Renal cortical epithelial cell (primary cell): ENCODE measurements at regions not wholly inside any gene's neighbourhood (a gene's known extent, or its start where the extent isn't known, plus 50 kb on each side); places are given as distances from the start of the nearest gene placed in this dataset.
"Not testable (repeated sequence)": the region's sequence is repeated elsewhere in the genome, so short reads cannot be mapped to it uniquely, and the experiment has no call there.

ENCODE experiments used
- DNase-seq: peaks from one replicate; pipeline ENCODE4 v3.0.0-alpha.2; 2011; ENCODE audit warnings: low read depth

- no peak for DNase-seq
These were observed 598.2 kb downstream of the TRIML1 start for GRCh38 chr4:188737251-188738002.

DNA sequence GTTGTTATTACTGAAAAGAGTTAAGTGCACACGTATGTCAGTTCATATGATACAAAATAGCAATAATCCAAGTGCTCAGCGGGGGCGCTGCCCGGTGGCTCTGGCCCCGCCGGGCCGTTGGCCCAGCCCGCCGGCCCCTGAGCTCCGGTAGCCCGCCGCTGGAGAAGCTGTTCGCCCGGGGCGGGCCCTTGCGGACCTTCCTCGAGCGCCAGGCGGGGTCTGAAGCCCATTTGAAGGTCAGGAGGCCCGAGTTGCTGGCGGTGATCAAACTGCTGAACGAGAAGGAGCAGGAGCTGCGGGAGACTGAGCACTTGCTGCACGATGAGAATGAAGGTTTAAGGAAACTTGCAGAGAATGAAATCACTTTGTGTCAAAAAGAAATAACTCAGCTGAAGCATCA is 599.0 kb downstream of the TRIML1 start:
- not testable (repeated sequence) for DNase-seq

DNA sequence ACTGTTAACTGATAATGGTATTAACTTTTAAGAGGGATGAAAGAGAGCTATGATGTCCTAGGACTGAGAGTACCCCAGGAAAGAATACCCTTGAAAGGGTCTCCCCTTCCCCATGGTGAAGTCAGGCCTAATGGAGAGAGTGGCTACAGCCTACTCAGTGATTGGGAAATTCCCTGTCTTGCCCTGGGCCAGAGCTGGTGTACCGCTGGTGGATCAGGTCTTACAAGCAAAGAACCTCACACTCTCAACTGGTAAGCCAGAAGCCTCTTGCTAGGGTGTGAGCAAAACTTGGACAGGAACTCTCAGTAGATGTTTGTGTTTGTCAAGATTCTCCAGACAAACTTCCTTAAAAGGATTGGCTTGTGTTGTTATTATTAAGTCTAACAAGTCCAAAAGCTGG is 600.9 kb downstream of the TRIML1 start:
- DNase-seq = not testable (repeated sequence)

DNA sequence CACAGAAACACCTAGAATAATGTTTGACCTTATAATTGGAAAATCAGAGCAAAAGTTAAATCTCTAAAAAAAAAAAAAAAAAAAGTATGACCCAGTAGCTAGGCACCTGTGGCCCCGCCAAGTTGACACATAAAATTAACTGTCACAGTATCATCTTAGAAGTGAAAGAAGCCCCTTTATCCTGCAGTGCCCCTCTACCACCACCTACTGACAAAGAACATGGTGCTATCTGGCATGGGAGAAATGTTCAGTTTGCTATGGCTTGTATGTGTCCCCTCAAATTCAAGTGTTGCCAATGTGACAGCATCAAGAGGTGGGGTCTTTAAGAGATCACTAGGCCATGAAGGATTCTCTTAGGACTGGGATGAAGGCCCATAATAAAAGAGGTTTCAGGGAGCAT is 601.5 kb downstream of the TRIML1 start:
- not testable (repeated sequence) for DNase-seq

- no peak for DNase-seq
These were observed 615.2 kb downstream of the TRIML1 start for GRCh38 chr4:188754372-188755002.

DNA sequence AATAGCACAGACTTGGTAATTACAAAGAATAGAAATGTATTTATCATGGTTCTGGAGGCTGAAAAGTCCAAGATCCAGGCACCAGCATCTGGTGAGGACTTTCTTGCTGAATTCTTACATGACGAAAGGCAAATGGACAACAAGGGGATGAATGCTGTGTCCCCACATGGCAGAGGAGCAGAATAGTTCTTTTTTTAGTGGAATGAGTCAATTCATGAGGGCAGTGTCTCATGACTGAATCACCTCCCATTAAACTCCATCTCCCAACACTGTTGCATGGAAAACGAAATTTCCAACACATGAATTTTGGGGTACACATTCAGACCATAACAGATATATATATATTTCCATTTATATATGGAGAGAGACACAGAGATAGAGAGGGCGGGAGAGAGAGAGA is 628.3 kb downstream of the TRIML1 start:
- no peak for DNase-seq

- peak; percentile 94 for DNase-seq
These were observed 639.7 kb downstream of the TRIML1 start for GRCh38 chr4:188778905-188779304.

GRCh38 chr4:188779581-188779980 is 640.3 kb downstream of the TRIML1 start:
- DNase-seq = peak; percentile 51

DNA sequence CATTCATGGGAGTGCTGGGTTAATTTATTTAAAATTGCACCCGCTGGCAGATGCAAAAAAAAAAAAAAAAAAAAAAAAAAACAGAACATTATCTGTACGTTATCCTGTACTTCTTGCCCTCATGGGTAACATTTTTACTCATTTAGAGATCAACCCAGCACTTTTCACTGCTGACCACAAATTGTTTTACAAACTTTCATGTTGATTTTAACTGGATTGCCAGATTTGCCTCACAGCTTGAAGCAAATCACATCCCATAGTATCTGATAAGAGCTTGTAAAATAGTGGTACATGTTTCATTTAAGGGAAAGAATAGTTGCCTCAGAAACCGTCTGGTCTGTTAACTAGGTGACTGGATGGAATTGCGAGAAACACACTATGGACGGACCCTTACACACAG is 640.8 kb downstream of the TRIML1 start:
- no peak for DNase-seq

DNA sequence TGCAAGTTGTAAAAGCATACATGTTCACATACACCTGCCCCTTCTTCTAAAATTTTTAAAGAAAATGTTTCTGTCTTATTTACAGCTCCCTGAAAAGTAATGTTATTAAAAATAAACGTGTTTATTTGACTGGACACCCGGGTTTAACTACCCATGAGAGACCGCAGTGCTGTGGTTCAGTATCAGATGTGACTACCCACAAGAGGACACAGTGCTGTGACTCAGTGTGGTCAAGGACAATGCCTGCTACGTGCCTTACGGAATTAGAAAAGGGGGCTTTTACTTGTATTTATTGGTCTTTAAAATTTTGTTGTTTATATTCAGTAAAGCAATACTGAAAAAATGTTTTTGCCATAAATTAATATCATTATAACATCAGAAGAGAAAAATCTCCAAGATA is 641.4 kb downstream of the TRIML1 start:
- DNase-seq = peak; percentile 12

GRCh38 chr4:188781655-188782054 is 642.4 kb downstream of the TRIML1 start:
- DNase-seq = peak; percentile 18

DNA sequence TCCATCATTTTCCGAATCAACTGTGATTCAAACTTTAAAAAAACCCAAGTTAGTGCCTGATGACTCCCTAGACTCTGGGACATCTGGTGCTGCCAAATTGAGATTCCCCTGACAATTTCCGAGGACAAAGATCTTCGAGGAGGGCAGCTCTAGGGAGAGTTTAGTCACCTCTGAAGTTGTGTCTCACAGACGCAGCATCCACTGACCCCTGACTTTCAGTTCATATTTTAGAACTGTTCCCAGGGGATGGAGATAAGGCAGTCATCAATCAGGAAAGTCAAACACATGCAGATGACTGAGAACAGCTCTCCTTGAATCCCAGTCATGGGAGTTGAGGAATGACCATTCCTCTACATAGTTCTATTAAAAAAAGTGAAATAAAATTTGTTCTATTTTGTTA is 643.9 kb downstream of the TRIML1 start:
- no peak for DNase-seq

- DNase-seq = no peak
These were observed 644.4 kb downstream of the TRIML1 start for GRCh38 chr4:188783606-188784160.

GRCh38 chr4:188796600-188796999 is 657.4 kb downstream of the TRIML1 start:
- DNase-seq = not testable (repeated sequence)

DNA sequence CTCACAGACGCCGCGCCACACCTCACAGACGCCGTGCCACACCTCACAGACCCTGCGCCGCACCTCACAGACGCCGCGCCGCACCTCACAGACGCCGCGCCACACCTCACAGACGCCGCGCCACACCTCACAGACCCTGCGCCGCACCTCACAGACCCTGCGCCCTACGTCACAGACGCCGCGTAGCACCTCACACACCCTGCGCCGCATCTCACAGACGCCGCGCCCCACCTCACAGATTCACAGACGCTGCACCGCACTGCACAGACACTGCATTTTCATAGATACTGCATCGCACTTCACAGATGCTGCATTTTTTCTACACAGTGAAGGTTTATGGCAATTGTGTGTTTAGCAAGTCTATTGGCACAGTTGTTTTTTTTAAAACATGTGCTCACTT is 657.8 kb downstream of the TRIML1 start:
- not testable (repeated sequence) for DNase-seq

DNA sequence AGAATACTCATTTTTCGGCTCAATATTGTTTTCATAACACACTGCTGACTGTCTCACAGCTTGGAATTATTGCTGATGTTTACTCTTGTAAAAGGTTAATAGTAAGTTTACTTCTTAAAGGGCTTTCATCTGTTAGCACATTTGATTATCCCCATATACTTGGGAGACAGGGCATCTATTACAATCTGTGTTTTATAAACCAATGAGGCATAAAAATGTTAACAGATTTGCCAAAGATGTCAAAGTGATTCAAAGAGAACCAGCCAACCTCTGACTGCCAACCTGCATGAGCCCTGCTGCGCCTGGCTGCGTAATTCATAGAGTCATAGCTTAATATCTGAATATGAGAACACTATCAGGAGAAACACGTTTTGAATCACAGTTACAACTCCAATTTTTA is 665.6 kb downstream of the TRIML1 start:
- no peak for DNase-seq

DNA sequence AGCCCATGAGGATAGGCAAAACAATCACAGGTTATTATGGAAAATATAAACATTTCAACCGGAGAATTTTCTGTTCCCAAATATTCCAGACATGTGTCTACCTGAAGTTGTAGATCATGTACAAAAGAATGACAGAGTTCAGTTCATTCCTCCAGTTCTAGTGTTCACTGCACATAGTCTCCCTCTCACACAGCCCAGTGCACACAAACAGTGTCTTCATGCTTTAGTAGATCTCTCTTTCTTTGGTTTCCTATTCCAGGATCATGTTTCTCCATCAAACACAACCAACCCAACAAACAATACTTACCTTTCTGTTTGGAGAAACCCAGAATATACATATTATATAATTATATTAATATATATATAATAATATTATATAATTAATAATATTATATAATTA is 671.9 kb downstream of the TRIML1 start:
- DNase-seq = peak; percentile 12

- peak; percentile 47 for DNase-seq
These were observed 673.4 kb downstream of the TRIML1 start for GRCh38 chr4:188812644-188813043.

GRCh38 chr4:188818300-188818699 is 679.1 kb downstream of the TRIML1 start:
- DNase-seq = no peak

GRCh38 chr4:188819233-188819632 is 680.0 kb downstream of the TRIML1 start:
- no peak for DNase-seq

GRCh38 chr4:188821500-188821899 is 682.3 kb downstream of the TRIML1 start:
- no peak for DNase-seq

DNA sequence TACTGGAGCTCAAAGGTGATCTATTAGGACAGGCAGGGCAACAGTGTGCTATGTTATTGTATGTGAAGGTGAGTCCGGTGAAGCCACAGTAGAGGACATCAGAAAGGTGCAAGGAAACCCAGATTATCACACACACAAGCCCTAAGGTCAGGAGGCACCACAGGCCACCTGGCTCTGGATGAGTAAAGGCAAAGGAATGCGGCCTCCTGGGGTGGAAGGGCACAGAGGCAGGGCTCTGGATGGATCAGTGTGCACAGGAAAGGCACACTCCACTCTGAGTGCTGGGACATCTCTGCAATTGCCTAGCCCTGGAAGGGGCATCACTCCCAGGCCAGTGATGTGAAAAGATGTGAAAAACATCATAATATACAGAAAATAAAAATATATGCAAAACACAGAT is 683.5 kb downstream of the TRIML1 start:
- peak; percentile 33 for DNase-seq

- DNase-seq = no peak
These were observed 685.3 kb downstream of the TRIML1 start for GRCh38 chr4:188824553-188824952.
